GM18867 (cell line): ENCODE measurements at regions not wholly inside any gene's neighbourhood (a gene's known extent, or its start where the extent isn't known, plus 50 kb on each side); places are given as distances from the start of the nearest gene placed in this dataset.
A peak's percentile ranks its signal among the peaks of the same experiment; 100 is the strongest.
"Not testable (repeated sequence)": the region's sequence is repeated elsewhere in the genome, so short reads cannot be mapped to it uniquely, and the experiment has no call there.

Experiments used
- ATAC-seq: cut with Tn5 transposase; IDR thresholded peaks from one replicate; pipeline ENCODE4 v1.9.1; 2021; ENCODE audit warnings: mild to moderate bottlenecking, moderate library complexity; ENCODE audit not compliant: unreplicated experiment

- no peak for ATAC-seq
Observed at GRCh38 chr12:104906695-104907094, 51.4 kb downstream of the SLC41A2 start.

- not testable (repeated sequence) for ATAC-seq
Observed at GRCh38 chr12:104905446-104905845, 52.6 kb downstream of the SLC41A2 start.

DNA sequence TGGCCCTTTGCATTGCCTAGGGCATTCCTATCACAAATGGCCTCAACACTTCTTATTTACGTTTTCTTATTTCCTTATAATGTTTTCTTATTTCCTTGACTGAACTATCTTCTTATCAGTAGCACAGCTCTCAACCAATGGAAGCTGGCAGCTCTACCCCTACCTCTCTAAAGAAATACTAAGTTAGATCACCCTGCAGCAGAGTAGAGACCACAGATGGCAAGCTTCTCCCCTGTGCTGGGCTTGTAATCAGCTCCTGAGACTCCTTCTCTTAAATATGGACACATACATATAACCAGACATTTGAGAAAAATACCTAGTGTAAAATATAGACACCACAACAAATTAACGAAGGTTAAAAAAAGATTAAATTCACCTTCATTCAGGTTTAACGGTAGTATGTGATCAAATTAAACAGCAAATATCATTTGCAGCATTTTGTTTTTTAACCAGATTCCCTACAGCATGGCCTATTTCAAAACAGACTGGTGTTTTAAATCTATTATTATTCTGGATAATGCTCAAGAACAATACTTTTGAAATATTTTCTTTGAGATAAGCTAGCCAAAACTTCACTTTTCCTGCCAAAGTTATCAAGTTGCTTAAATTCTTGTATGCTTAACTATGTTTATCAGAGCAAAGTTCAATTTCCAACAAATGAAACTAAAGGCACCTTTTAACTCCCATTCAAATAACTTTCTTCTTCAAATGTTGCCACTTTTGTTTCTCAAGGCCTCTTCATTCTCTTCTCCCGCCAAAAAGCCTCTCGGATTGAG is 54.3 kb downstream of the SLC41A2 start:
- ATAC-seq, result no peak

DNA sequence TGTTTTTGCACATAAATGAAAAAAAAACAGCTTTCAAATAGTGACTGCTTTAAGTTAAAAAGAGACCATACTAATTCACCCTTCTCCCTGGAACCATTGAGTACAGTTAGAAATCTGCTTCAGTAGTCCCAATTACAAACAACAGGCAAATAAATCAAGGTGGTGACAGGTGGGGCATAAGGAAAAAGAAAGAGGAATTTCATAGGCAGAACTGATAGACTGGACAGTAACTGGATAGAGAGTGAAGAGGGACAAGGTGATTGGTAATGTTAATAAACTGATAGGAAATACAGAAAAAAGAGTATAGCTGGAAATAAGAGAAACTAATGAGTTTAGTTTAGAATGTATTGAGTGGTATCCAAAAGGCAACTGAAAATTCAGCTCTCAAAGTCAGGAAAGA is 56.0 kb downstream of the SLC41A2 start:
- no peak for ATAC-seq

GRCh38 chr12:104896710-104897109 is 61.4 kb downstream of the SLC41A2 start:
- no peak for ATAC-seq

- no peak for ATAC-seq
Observed at GRCh38 chr12:104896146-104896545, 61.9 kb downstream of the SLC41A2 start.

DNA sequence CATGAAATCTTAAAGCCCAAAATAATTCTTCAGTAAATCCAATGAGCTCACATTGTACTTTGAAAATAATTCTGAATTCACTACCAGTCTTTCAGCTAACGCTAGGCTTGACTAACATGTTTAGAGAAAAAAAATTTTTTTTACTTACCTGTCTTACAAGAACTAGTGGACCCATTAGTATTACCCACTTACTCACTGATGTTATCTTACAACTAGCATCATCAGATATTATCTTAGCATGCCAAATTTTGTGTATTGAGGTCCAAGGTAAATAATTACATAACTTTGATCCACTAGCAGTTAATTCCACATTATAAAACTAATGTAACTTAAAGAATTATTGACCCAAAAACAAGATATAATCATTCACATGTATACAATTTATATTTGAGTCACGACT is 62.7 kb downstream of the SLC41A2 start:
- ATAC-seq, result no peak

DNA sequence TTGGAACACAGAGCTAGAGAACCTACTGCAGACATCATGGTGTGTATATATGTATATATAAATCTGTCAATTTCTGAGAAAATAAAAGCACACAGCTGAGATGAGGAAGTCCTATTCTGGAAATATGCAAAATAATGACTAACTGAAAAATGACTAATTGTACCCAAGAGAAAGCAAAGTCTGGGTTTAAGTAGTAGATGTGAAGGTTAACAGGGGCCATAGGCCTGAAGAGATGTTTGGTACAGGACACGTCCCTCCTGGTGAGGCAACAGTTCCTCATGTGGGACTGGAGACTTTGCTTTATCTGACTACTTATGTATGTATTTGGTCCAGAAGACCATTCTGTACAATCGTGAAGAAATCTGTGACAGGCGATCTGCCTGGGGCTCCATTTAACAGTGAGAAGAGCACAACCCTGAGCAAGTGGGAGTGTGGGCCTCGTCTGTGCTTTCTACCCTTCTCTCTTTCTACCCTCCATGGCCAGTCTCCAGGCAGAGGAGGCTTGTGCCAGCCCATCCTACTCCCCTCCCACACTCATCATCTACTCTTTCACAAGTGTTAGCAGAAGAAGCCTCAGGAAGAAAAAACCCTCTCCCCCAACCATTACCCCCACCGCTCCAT is 67.5 kb downstream of the SLC41A2 start:
- ATAC-seq, result peak; percentile 70

- peak; percentile 51 for ATAC-seq
Observed at GRCh38 chr12:104889735-104890134, 68.4 kb downstream of the SLC41A2 start.

- ATAC-seq, result no peak
Observed at GRCh38 chr12:104888892-104889291, 69.2 kb downstream of the SLC41A2 start.

GRCh38 chr12:104888481-104888880 is 69.6 kb downstream of the SLC41A2 start:
- ATAC-seq, result no peak

GRCh38 chr12:104887452-104887851 is 70.6 kb downstream of the SLC41A2 start:
- ATAC-seq, result no peak

DNA sequence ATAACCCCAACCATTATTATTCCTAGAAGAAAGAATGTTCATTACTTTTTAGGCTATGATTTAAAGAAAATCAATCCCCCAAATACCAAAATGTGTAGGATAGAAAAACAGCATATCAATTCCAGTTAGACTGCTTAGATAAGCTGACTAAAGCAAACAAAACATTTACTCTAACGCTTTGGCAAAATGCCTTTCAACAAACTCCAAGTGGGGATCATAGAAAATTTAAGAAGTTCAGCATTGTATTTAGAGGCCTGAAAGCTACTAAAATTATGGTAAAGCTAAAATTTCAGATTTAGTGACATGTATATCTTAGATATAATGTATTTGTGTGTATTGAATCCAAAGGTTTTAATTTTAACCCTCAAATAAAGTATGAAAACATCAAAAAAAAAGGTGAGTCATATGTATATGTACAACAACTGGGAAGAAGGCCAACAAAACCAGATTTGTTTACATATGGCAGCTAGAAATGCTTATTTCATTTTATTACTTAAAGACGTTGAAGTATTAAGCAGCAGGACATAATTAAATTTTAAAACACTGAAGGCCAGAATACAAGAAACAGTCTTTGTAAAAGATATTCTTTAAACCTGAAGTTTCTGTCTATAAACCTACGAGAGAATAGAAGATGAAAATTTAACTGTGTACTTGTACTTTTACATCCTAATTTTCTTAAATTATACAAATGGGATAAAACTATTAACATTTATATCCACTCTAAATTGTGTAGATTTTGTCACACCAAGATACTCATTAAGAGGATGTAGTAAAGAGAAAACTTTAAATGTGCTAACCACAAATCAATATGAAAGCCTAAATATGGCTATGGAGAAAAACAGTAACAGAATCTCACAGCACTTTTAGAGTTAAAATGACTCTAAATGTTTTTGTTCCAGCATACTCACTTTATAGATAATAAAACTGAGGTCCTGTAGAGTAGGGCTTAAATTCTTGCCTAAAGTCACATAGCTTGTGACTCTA is 71.4 kb downstream of the SLC41A2 start:
- no peak for ATAC-seq

GRCh38 chr12:104878858-104879257 is 79.2 kb downstream of the SLC41A2 start:
- ATAC-seq, result not testable (repeated sequence)

GRCh38 chr12:104877103-104877705 is 80.9 kb downstream of the SLC41A2 start:
- no peak for ATAC-seq

DNA sequence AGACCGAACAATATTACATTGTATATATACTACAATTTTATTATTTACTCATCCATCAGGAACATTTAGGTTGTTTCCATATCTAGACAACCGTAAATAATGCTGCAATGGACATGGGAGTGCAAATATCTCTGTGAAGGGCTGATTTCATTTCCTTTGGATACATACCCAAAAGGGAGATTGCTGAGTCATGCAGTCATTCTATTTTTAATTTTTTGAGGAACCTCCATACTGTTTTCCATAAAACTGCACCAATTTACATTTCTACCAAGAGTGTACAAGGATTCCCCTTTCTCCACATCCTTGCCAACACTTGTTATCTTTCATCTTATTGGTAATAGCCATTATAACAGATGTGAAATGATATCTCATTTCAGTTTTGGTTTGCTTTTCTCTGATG is 84.7 kb downstream of the SLC41A2 start:
- no peak for ATAC-seq

DNA sequence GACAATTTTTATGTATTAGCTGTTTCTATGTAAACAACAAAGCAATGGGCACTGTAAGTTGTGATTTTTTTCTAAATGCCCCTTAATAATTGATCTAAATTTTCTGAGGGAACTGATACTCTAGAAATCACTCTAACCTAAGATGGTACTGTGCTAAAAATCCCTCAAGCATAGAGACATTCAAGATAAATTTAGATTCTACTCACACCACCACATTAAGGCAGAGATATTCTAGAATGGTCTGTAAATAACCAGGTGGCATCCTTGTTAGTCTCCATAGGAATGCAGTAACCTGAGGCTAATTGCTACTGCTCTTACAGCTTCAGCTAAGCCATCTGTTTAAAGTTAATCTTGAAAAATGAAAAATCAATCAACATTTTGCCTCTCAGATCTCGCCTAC is 87.3 kb downstream of the SLC41A2 start:
- peak; percentile 52 for ATAC-seq

DNA sequence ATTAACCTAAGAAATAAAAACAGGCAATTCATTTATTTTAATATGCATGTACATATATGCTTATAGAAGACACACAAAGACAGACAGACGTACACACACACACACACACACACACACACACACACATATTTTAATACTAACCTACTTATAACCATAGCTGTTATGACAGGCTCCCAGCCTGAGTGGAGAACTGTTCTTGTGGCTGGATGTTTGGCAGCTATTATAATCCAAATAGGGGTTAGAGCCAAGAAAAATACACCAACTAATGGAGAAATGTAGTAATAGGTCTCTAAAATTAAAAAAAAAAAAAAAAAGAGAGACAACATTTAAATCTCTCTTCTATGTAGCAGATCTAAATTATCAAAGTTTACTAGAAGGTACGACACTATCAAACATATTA is 91.8 kb downstream of the SLC41A2 start:
- no peak for ATAC-seq

DNA sequence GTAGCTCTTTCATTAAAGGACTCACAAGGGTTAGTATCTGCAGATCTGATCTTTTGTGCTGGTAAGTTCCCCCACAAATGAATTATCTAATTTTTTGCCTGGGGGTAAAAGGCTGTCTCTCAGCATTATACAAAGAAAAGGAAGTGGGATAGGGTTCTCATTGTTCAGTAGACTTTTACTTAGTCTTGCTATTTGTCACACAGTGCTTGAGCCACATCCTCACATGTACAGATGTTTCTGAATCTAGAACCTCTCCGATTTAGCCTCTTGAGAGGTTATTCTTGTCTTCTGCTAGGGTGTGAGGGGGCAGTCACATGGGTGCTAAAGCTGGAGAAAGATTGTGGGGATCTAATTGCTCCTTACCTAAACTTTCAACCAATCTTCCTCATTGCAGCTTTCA is 93.0 kb downstream of the SLC41A2 start:
- peak; percentile 58 for ATAC-seq

GRCh38 chr12:104864668-104865067 is 93.4 kb downstream of the SLC41A2 start:
- no peak for ATAC-seq
